NCI-H2081 (cell line): ENCODE measurements at regions not wholly inside any gene's neighbourhood (a gene's known extent, or its start where the extent isn't known, plus 50 kb on each side); places are given as distances from the start of the nearest gene placed in this dataset.

Experiments
- DNase-seq, 2 experiments: peaks; one replicate each; lab custom pipeline; 2025; lab: John Stamatoyannopoulos, UW

DNA sequence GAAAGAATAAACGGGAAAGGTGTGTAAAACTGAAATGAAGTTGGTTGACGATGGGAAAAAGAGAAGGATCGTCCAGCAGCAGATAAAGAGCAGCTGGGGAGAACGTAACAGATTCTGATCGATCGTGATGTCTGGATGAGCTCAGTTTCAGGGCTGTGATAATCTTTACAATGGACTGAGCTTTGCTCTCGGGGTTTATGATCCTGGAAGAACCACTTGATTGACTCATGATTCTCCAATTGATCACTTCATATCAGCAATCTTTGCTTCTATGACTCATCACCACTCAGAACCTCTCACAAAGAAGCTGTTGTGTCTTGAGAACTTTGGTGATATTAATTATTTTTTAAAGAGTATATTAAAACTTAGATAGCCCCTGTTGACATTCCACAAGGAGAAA is 690.7 kb downstream of the TUSC7 start:
- DNase-seq = no peak

GRCh38 chr3:117404141-117404540 is 694.6 kb downstream of the TUSC7 start:
- no peak for DNase-seq

GRCh38 chr3:117404730-117405129 is 695.2 kb downstream of the TUSC7 start:
- peak; percentile 12 to 72 for DNase-seq

- no peak for DNase-seq
These were observed 695.8 kb downstream of the TUSC7 start for GRCh38 chr3:117405359-117405758.

DNA sequence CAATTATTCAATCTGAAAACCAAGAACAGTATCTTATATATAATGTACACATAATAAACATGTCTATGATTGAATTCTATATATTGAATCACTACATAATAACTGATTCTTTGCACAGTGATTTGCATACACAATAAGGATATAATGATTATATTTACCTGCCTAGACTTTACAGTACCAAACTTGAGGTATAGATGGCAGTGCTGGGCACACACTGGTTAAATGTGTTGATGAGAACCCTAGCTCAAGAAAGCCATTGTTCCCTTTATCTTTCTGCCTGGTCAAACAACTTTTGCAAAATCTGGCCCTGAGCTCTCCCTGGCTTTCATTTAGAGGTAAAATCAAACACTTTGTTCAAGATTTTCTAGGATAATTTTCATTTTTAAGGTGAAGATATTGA is 697.7 kb downstream of the TUSC7 start:
- DNase-seq = peak; percentile 44 to 72

GRCh38 chr3:117408811-117409210 is 699.2 kb downstream of the TUSC7 start:
- no peak for DNase-seq

DNA sequence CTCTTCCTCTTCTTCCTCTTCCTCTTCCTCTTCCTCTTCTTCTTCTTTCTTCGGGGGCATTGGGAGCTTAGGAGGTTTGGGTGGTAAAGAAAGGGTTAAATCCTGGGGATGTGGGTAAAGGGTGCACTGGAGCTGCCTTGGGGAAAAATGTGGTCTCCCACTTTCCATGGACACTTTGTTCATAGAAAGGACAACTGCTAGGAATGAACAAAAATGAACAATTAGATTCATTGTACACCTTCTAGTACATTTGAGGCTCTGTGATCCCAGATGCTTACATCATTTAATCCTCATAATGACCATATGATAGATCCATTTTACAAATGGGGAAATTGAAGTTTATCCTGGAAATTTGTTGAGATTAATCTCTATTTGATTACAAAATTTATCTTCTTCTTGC is 699.7 kb downstream of the TUSC7 start:
- DNase-seq = no peak

DNA sequence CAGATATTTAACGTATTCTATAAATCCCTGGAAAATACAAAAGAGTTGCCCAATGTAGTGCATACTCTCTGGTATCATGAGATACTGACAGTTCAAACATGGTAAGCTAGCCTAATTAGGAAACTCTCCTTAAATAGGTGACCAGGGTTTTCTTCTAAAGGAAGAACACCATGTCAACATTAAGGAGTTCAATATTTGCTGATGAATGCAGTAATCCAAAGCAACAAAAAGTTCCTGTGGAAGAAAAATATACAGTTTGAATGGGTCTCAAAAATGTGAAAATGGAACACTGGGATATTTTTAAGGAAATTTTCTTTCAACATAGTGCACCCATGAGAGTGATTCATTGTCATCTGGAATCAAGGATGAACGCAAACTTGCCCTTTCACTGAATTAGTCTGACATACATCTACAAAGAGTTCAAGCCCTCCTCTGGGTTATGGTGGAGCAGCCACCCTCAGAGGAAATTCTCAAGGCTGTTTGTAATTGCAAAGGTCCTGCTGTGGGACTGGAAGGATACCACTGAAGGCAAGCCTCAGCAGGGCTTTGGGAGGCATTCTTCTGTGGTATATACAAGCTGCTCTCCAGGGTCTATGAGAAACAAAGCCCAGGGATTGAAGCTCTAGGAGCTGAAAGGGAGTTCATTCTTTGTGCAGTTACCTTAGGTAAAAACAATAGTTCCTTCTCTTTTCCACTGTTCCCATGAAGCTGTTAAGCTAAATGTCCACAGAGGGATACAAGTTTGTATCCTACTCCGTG is 700.3 kb downstream of the TUSC7 start:
- no peak for DNase-seq

DNA sequence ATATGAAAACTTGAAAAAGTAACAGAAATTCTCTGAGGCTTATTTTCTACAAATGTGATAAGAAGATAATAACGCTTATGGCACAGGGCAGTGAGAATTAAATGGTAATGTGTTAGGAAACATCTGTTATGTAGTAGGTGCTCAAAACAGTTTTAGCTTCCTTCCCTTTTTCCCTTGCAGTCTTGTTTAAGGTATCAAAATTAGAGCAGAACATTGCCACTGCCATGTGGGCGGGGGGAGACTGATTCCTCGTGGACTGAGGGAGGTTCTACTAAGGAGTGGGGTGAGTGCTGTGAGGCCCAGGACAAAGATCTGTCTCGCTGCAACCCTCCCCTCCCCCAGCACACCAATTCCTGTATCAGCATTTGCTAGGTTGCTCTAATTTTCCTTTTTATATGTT is 702.4 kb downstream of the TUSC7 start:
- no peak for DNase-seq

GRCh38 chr3:117417411-117417810 is 707.8 kb downstream of the TUSC7 start:
- DNase-seq = no peak

GRCh38 chr3:117427081-117427480 is 717.5 kb downstream of the TUSC7 start:
- no peak for DNase-seq

GRCh38 chr3:117433427-117433826 is 723.8 kb downstream of the TUSC7 start:
- no peak for DNase-seq

DNA sequence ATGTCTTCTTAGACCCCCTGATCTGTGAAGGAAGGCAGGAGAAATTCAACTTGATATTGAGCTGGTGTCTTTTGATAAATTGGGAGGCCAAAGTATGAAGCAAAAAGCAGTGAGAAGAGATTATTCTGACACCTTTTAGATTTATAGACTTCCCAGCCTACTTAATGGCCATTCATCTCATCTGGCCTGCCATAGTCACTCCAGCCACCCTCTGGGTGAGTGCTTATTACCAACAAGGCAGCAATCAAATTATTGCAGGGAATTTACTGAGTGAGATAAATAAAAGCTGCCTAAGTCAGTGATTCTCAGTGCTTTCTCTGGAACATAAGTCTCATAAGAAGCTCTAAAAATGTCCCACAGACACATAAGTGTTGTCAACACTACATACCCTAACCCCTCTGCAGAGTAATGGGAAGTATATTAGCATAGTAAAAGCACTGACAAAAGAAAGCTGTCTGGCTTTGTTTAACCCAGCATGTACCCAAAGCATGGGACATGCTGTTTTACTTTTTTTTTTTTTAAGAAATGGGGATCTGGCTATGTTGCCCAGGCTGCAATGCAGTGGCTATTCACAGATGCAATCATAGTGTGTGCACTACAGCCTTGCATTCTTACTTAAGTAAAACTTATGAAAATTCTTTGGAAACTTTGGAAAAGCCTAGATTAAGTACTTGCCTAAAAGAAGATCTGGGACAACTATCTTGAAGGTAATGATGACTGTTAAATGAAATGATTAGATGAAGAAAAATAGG is 725.3 kb downstream of the TUSC7 start:
- no peak for DNase-seq

DNA sequence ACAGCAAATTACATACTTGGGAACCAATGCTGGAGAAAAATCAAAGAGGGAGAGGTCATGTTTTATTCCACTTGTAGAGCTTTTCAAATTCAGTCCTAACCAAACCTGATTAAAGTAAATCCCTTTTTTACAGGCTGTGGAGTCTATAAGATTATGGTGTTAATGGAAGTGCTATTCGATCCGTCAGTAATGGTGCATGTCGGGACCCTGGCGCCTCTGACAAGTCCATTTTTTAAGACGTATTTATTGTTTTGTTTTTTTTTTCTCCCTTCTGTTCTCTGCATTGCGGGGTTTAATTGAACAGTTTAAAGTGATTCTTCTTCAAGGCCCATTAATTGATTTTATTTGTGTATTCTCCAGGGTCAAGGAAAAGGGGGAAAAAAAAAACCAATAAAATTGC is 725.9 kb downstream of the TUSC7 start:
- no peak for DNase-seq

- peak; percentile 83 to 97 for DNase-seq
These were observed 730.2 kb downstream of the TUSC7 start for GRCh38 chr3:117439812-117440211.

GRCh38 chr3:117441851-117442250 is 732.3 kb downstream of the TUSC7 start:
- no peak for DNase-seq

GRCh38 chr3:117442566-117442965 is 733.0 kb downstream of the TUSC7 start:
- no peak for DNase-seq

DNA sequence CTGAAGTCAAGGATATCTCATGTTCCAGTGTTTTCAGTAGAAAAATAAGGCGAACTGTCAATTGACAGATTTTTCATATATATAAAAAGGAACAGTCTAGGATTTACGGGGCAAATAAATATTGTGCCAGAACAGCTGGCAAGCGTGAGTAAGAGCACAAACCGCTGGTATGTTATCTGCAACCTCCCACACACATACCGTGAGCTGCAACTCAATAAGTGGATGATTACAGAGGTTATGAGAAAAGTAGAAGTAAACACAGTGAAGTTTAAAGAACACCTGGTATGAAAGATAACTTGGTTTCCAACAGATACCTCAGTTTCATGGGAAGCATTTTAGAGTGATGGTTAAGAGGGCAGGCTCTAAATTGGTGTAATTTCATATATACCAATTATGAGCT is 733.4 kb downstream of the TUSC7 start:
- no peak for DNase-seq

- peak in 1 of 2 experiments; percentile 33 for DNase-seq
These were observed 734.6 kb downstream of the TUSC7 start for GRCh38 chr3:117444175-117444574.

DNA sequence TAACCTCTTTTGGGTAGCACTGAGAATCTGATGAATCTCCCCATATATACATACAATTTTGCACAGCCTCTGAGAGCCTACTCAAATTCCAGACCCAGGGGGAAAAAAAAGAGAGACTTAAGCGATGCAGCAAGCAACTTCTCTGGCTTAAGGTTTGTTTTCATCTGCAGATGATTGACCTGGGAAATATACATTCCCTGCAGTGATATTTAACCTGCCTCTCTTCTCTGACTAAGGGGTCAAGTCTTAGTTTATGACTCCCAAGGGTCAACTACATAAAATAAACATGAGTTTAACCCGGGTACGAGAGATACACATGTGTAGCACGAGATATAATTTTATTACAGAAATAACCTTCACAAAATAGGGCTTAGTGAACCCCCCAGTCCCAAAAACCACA is 737.8 kb downstream of the TUSC7 start:
- DNase-seq = no peak

GRCh38 chr3:117450026-117450425 is 740.4 kb downstream of the TUSC7 start:
- no peak for DNase-seq

GRCh38 chr3:117454254-117454653 is 744.7 kb downstream of the TUSC7 start:
- DNase-seq = peak in 1 of 2 experiments; percentile 36

DNA sequence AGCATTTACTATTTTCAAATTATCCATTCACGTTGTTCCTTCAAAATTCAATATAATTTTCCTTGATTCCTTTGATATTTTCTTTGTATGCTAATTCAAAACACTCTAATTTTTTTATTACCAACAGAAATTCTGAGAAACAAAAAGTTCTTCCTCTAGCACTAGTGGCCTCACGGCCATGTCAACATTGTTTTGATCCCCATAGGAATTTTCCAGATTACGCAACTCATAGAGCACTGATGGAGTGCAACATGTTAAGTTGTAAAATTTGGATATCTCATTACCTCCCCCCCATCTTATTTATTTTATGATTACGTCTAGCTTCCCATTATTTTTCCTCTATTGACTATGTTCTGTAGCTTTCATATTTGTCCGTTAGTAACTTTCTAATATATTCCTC is 745.3 kb downstream of the TUSC7 start:
- no peak for DNase-seq

GRCh38 chr3:117455782-117456181 is 746.2 kb downstream of the TUSC7 start:
- DNase-seq = no peak
